Liver (tissue), 8 donors: ENCODE measurements at regions not wholly inside any gene's neighbourhood (a gene's known extent, or its start where the extent isn't known, plus 50 kb on each side); places are given as distances from the start of the nearest gene placed in this dataset.

Experiments used
- DNase-seq: peaks from one replicate; pipeline ENCODE4 v3.0.0-alpha.2; 2017; ENCODE audit warnings: low spot score
- H3K27ac ChIP-seq, 2 donors: one replicate each; pipeline ENCODE4 v1.7.0; 2013; ENCODE audit warnings: inconsistent platforms in 2 of 2, low read length in 2 of 2, control low read depth in 1 of 2, low read depth in 1 of 2, mild to moderate bottlenecking in 1 of 2
- H3K27me3 ChIP-seq, 4 donors: one replicate each; pipeline versions ENCODE4 v1.6.1 to v1.7.0; 2013; ENCODE audit warnings: low read length in 3 of 4, inconsistent platforms in 1 of 4, mild to moderate bottlenecking in 1 of 4, moderate library complexity in 1 of 4; ENCODE audit not compliant: control insufficient read depth in 4 of 4, insufficient read depth in 4 of 4
- H3K36me3 ChIP-seq, 4 donors: one replicate each; pipeline versions ENCODE4 v1.6.1 to v1.7.0; 2013; ENCODE audit warnings: low read length in 3 of 4, mild to moderate bottlenecking in 3 of 4, low read depth in 1 of 4, moderate library complexity in 1 of 4; ENCODE audit not compliant: control insufficient read depth in 4 of 4, insufficient read depth in 3 of 4
- H3K4me1 ChIP-seq, 4 donors: one replicate each; pipeline versions ENCODE4 v1.6.1 to v1.7.0; 2013; ENCODE audit warnings: low read length in 3 of 4, mild to moderate bottlenecking in 3 of 4, moderate library complexity in 1 of 4; ENCODE audit not compliant: control insufficient read depth in 4 of 4, insufficient read depth in 4 of 4
- H3K4me3 ChIP-seq, 3 donors: one replicate each; pipeline versions ENCODE4 v1.6.1 to v1.7.0; 2013; ENCODE audit warnings: low read length in 3 of 3, control low read depth in 1 of 3, low read depth in 1 of 3, mild to moderate bottlenecking in 1 of 3
- H3K9ac ChIP-seq, 2 donors: one replicate each; pipeline ENCODE4 v1.7.0; 2013; ENCODE audit warnings: low read length in 2 of 2, mild to moderate bottlenecking in 2 of 2, moderate library complexity in 2 of 2, control low read depth in 1 of 2, low read depth in 1 of 2
- H3K9me3 ChIP-seq, 4 donors: one replicate each; pipeline versions ENCODE4 v1.6.1 to v1.7.0; 2013; ENCODE audit warnings: low read length in 3 of 4; ENCODE audit not compliant: control insufficient read depth in 4 of 4
- ATF3 ChIP-seq: IDR thresholded peaks from 2 replicates; pipeline ENCODE4 v1.6.1; 2016; ENCODE audit warnings: antibody characterized with exemption
- CTCF ChIP-seq: fragments of 150-350 bp; IDR thresholded peaks from 2 replicates; pipeline ENCODE4 v1.5.1; 2017; ENCODE audit warnings: improper control_type of control experiment, low read depth, low read length; ENCODE audit not compliant: missing input control
- EGR1 ChIP-seq, 2 donors: IDR thresholded peaks; 2 replicates each; pipeline ENCODE4 v1.6.1; 2016 to 2018; ENCODE audit warnings: antibody characterized with exemption in 2 of 2, low read depth in 2 of 2
- FOXA1 ChIP-seq: IDR thresholded peaks from 2 replicates; pipeline ENCODE4 v1.6.1; 2016; ENCODE audit warnings: antibody characterized with exemption
- HNF4A ChIP-seq, 2 donors: conservative IDR thresholded peaks; 2 replicates each; pipeline ENCODE4 v1.6.1; 2016; ENCODE audit warnings: antibody characterized with exemption in 2 of 2, mild to moderate bottlenecking in 2 of 2
- HNF4G ChIP-seq: IDR thresholded peaks from 2 replicates; pipeline ENCODE4 v1.6.1; 2016; ENCODE audit warnings: antibody characterized with exemption
- JUND ChIP-seq, 2 donors: IDR thresholded peaks; 2 replicates each; pipeline ENCODE4 v1.6.1; 2016; ENCODE audit warnings: antibody characterized with exemption in 2 of 2
- MAX ChIP-seq: IDR thresholded peaks from 2 replicates; pipeline ENCODE4 v1.6.1; 2016; ENCODE audit warnings: antibody characterized with exemption
- NR2F2 ChIP-seq: IDR thresholded peaks from 2 replicates; pipeline ENCODE4 v1.6.1; 2016; ENCODE audit warnings: antibody characterized with exemption
- RAD21 ChIP-seq, 2 donors: IDR thresholded peaks; 2 replicates each; pipeline ENCODE4 v1.6.1; 2016; ENCODE audit warnings: antibody characterized with exemption in 2 of 2, mild to moderate bottlenecking in 2 of 2
- RXRA ChIP-seq, 2 donors: IDR thresholded peaks; 2 replicates each; pipeline ENCODE4 v1.6.1; 2017 to 2018; ENCODE audit warnings: antibody characterized with exemption in 2 of 2, mild to moderate bottlenecking in 1 of 2
- SP1 ChIP-seq: IDR thresholded peaks from 2 replicates; pipeline ENCODE4 v1.6.1; 2018; ENCODE audit warnings: antibody characterized with exemption, mild to moderate bottlenecking
- TAF1 ChIP-seq: conservative IDR thresholded peaks from 2 replicates; pipeline ENCODE4 v1.6.1; 2016; ENCODE audit warnings: antibody characterized with exemption, mild to moderate bottlenecking
- ZBTB33 ChIP-seq: IDR thresholded peaks from 2 replicates; pipeline ENCODE4 v1.6.1; 2016; ENCODE audit warnings: antibody characterized with exemption
- WGBS: extraction: QIAGEN DNeasy Blood & Tissue Kit; methylation state at CpG from one replicate; pipeline ENCODE4 v1.1.7; 2013; 5-methylcytosine and 5-hydroxymethylcytosine counted together
- donor health status: healthy.
- donor health status: healthy.
- donor health status: healthy.
- donor health status: healthy.
- donor health status: healthy.

- no peak for DNase-seq
- Histone ChIP-seq H3K4me3 (no peak overlapping the region), H3K9ac (no peak overlapping the region), H3K9me3 (peaks cover 0 to 2% (median 0%) of the 10 kb centered on the region in 4 donors), H3K27me3 (no peaks in the 10 kb centered on the region), H3K4me1 (no peaks in the 10 kb centered on the region), H3K36me3 (no peaks in the 10 kb centered on the region), H3K27ac (no peak overlapping the region)
- no peak for TF ChIP-seq NR2F2
- TF ChIP-seq MAX: no peak
- no peak for TF ChIP-seq HNF4A (conservative IDR thresholded peaks at IDR 0.05)
- no peak for TF ChIP-seq EGR1 (IDR thresholded peaks at IDR 0.05; ENCODE audit: low read depth in 2 of 2)
- WGBS: 84% methylated on average over 9 of the region's 9 CpGs
These were observed 117.0 kb downstream of the OAT start for GRCh38 chr10:124301736-124302135.

GRCh38 chr10:124300735-124301134 is 118.0 kb downstream of the OAT start:
- H3K27me3 ChIP-seq: no peaks in the 10 kb centered on the region
- H3K9ac ChIP-seq: no peak overlapping the region
- no peaks in the 10 kb centered on the region for H3K4me1 ChIP-seq
- 90% methylated on average over 5 of the region's 5 CpGs for WGBS
- H3K27ac ChIP-seq: no peak overlapping the region
- TF ChIP-seq ZBTB33: no peak
- no peak for TF ChIP-seq ATF3
- no peak for TF ChIP-seq SP1
- no peak for TF ChIP-seq JUND (IDR thresholded peaks at IDR 0.05)
- TF ChIP-seq HNF4A (conservative IDR thresholded peaks at IDR 0.05): no peak
- H3K4me3 ChIP-seq: no peak overlapping the region
- no peak for DNase-seq
- H3K9me3 ChIP-seq: peaks cover 0 to 2% (median 0%) of the 10 kb centered on the region in 4 donors
- no peaks in the 10 kb centered on the region for H3K36me3 ChIP-seq

- no peaks in the 10 kb centered on the region for H3K4me1 ChIP-seq
- no peak overlapping the region for H3K4me3 ChIP-seq
- DNase-seq: no peak
- H3K36me3 ChIP-seq: no peaks in the 10 kb centered on the region
- H3K9me3 ChIP-seq: peaks cover 0 to 2% (median 0%) of the 10 kb centered on the region in 4 donors
- H3K27ac ChIP-seq: no peak overlapping the region
- no peaks in the 10 kb centered on the region for H3K27me3 ChIP-seq
- WGBS: 82% methylated on average over 6 of the region's 6 CpGs
- no peak overlapping the region for H3K9ac ChIP-seq
- TF ChIP-seq HNF4A (conservative IDR thresholded peaks at IDR 0.05) (no peak), MAX (no peak), EGR1 (IDR thresholded peaks at IDR 0.05; ENCODE audit: low read depth in 2 of 2) (no peak), SP1 (no peak), RXRA (IDR thresholded peaks at IDR 0.05) (no peak), TAF1 (no peak), HNF4G (no peak)
These were observed 118.5 kb downstream of the OAT start for GRCh38 chr10:124300224-124300623.

- Histone ChIP-seq H3K36me3 (no peaks in the 10 kb centered on the region), H3K9ac (no peak overlapping the region), H3K27me3 (no peaks in the 10 kb centered on the region), H3K9me3 (peaks cover 0 to 2% (median 0%) of the 10 kb centered on the region in 4 donors), H3K4me3 (no peak overlapping the region), H3K4me1 (no peaks in the 10 kb centered on the region), H3K27ac (no peak overlapping the region)
- no peak for DNase-seq
- 74% methylated on average over 4 of the region's 4 CpGs for WGBS
- TF ChIP-seq RXRA (IDR thresholded peaks at IDR 0.05) (no peak), FOXA1 (no peak), HNF4A (conservative IDR thresholded peaks at IDR 0.05) (no peak), CTCF (no peak), ATF3 (no peak), EGR1 (IDR thresholded peaks at IDR 0.05; ENCODE audit: low read depth in 2 of 2) (no peak), HNF4G (no peak), SP1 (no peak), JUND (IDR thresholded peaks at IDR 0.05) (no peak), ZBTB33 (no peak), NR2F2 (no peak), RAD21 (IDR thresholded peaks at IDR 0.05) (no peak)
These were observed 119.0 kb downstream of the OAT start for GRCh38 chr10:124299696-124300095.
